ENCODE measurements at regions not wholly inside any gene's neighbourhood (a gene's known extent, or its start where the extent isn't known, plus 50 kb on each side); places are given as distances from the start of the nearest gene placed in this dataset.
"Not testable (repeated sequence)": the region's sequence is repeated elsewhere in the genome, so short reads cannot be mapped to it uniquely, and the experiment has no call there.

- no peak for DNase-seq (ENCODE audit: low read depth in 3 of 3, low spot score in 1 of 3)
Measured at GRCh38 chr11:19436932-19437331, 196.2 kb upstream of the E2F8 start.

GRCh38 chr11:19435306-19435989 is 194.7 kb upstream of the E2F8 start:
- no peak for DNase-seq (ENCODE audit: low read depth in 3 of 3, low spot score in 1 of 3)

GRCh38 chr11:19433791-19434190 is 193.0 kb upstream of the E2F8 start:
- no peak for DNase-seq (ENCODE audit: low read depth in 3 of 3, low spot score in 1 of 3)

- DNase-seq (ENCODE audit: low read depth in 3 of 3, low spot score in 1 of 3), result no peak
Measured at GRCh38 chr11:19433367-19433766, 192.6 kb upstream of the E2F8 start.

GRCh38 chr11:19432370-19433061 is 191.8 kb upstream of the E2F8 start:
- no peak for DNase-seq (ENCODE audit: low read depth in 3 of 3, low spot score in 1 of 3)

- DNase-seq (ENCODE audit: low read depth in 3 of 3, low spot score in 1 of 3), result no peak
Measured at GRCh38 chr11:19430754-19431398, 190.1 kb upstream of the E2F8 start.

- no peak for DNase-seq (ENCODE audit: low read depth in 3 of 3, low spot score in 1 of 3)
Measured at GRCh38 chr11:19430346-19430745, 189.6 kb upstream of the E2F8 start.

- no peak for DNase-seq (ENCODE audit: low read depth in 3 of 3, low spot score in 1 of 3)
Measured at GRCh38 chr11:19429108-19429760, 188.5 kb upstream of the E2F8 start.

GRCh38 chr11:19428206-19429002 is 187.7 kb upstream of the E2F8 start:
- no peak for DNase-seq (ENCODE audit: low read depth in 3 of 3, low spot score in 1 of 3)

- no peak for DNase-seq (ENCODE audit: low read depth in 3 of 3, low spot score in 1 of 3)
Measured at GRCh38 chr11:19426756-19427403, 186.1 kb upstream of the E2F8 start.

- DNase-seq (ENCODE audit: low read depth in 3 of 3, low spot score in 1 of 3), result no peak
Measured at GRCh38 chr11:19426011-19426755, 185.4 kb upstream of the E2F8 start.

GRCh38 chr11:19422276-19422675 is 181.5 kb upstream of the E2F8 start:
- DNase-seq (ENCODE audit: low read depth in 3 of 3, low spot score in 1 of 3), result no peak

- DNase-seq (ENCODE audit: low read depth in 3 of 3, low spot score in 1 of 3), result no peak
Measured at GRCh38 chr11:19420868-19421533, 180.3 kb upstream of the E2F8 start.

GRCh38 chr11:19419808-19420207 is 179.1 kb upstream of the E2F8 start:
- DNase-seq (ENCODE audit: low read depth in 3 of 3, low spot score in 1 of 3), result no peak

GRCh38 chr11:19419021-19419750 is 178.4 kb upstream of the E2F8 start:
- no peak for DNase-seq (ENCODE audit: low read depth in 3 of 3, low spot score in 1 of 3)

- DNase-seq (ENCODE audit: low read depth in 3 of 3, low spot score in 1 of 3), result no peak
Measured at GRCh38 chr11:19418221-19418620, 177.5 kb upstream of the E2F8 start.

- DNase-seq (ENCODE audit: low read depth in 3 of 3, low spot score in 1 of 3), result not testable (repeated sequence)
Measured at GRCh38 chr11:19412070-19412469, 171.3 kb upstream of the E2F8 start.

- no peak for DNase-seq (ENCODE audit: low read depth in 3 of 3, low spot score in 1 of 3)
Measured at GRCh38 chr11:19410032-19410431, 169.3 kb upstream of the E2F8 start.

GRCh38 chr11:19409307-19409706 is 168.6 kb upstream of the E2F8 start:
- no peak for DNase-seq (ENCODE audit: low read depth in 3 of 3, low spot score in 1 of 3)
